Esophagus squamous epithelium (tissue), 4 donors: ENCODE measurements at regions not wholly inside any gene's neighbourhood (a gene's known extent, or its start where the extent isn't known, plus 50 kb on each side); places are given as distances from the start of the nearest gene placed in this dataset.

ENCODE experiments used
- POLR2A ChIP-seq, 4 donors: fragments of 450-650 bp; IDR thresholded peaks; one replicate each; pipeline ENCODE4 v1.6.1; 2017; ENCODE audit warnings: antibody characterized with exemption in 4 of 4, mild to moderate bottlenecking in 4 of 4, moderate library complexity in 3 of 4
- TF ChIP-seq, protein P1 (sequence below), 6 experiments: fragments of 450-650 bp in 4 of 6; fragments of 200-600 bp in 2 of 6; sonication (generic) in 2 of 6; IDR thresholded peaks; one replicate each; pipeline ENCODE4 v1.5.1; 2016 to 2019; ENCODE audit warnings: antibody characterized with exemption in 6 of 6, mild to moderate bottlenecking in 4 of 6, moderate library complexity in 4 of 6

- TF ChIP-seq, protein P1, sequence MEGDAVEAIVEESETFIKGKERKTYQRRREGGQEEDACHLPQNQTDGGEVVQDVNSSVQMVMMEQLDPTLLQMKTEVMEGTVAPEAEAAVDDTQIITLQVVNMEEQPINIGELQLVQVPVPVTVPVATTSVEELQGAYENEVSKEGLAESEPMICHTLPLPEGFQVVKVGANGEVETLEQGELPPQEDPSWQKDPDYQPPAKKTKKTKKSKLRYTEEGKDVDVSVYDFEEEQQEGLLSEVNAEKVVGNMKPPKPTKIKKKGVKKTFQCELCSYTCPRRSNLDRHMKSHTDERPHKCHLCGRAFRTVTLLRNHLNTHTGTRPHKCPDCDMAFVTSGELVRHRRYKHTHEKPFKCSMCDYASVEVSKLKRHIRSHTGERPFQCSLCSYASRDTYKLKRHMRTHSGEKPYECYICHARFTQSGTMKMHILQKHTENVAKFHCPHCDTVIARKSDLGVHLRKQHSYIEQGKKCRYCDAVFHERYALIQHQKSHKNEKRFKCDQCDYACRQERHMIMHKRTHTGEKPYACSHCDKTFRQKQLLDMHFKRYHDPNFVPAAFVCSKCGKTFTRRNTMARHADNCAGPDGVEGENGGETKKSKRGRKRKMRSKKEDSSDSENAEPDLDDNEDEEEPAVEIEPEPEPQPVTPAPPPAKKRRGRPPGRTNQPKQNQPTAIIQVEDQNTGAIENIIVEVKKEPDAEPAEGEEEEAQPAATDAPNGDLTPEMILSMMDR (IDR thresholded peaks at IDR 0.05) = no peak
- no peak for TF ChIP-seq POLR2A (IDR thresholded peaks at IDR 0.05)
These were observed 1328.7 kb upstream of the NXPH2 start for GRCh38 chr2:140108706-140109475.
